ENCODE measurements at regions not wholly inside any gene's neighbourhood (a gene's known extent, or its start where the extent isn't known, plus 50 kb on each side); places are given as distances from the start of the nearest gene placed in this dataset.

- no peak overlapping the region for H3K4me3 Mint-ChIP-seq (ENCODE audit: unreplicated experiment)
- no peak for TF ChIP-seq CTCF (IDR thresholded peaks at IDR 0.05)
- no peak overlapping the region for H3K27ac Mint-ChIP-seq (ENCODE audit: unreplicated experiment)
- H3K27me3 Mint-ChIP-seq (ENCODE audit: low read depth) = no peaks in the 10 kb centered on the region
- H3K4me1 Mint-ChIP-seq (ENCODE audit: low read depth) = peaks cover 33% of the 10 kb centered on the region
- H3K9me3 Mint-ChIP-seq (ENCODE audit: low read depth) = no peaks in the 10 kb centered on the region
- H3K36me3 Mint-ChIP-seq (ENCODE audit: low read depth) = no peaks in the 10 kb centered on the region
- DNase-seq (ENCODE audit: low spot score) = no peak
Observed at GRCh38 chr5:168005936-168006335, 285.5 kb upstream of the WWC1 start.

DNA sequence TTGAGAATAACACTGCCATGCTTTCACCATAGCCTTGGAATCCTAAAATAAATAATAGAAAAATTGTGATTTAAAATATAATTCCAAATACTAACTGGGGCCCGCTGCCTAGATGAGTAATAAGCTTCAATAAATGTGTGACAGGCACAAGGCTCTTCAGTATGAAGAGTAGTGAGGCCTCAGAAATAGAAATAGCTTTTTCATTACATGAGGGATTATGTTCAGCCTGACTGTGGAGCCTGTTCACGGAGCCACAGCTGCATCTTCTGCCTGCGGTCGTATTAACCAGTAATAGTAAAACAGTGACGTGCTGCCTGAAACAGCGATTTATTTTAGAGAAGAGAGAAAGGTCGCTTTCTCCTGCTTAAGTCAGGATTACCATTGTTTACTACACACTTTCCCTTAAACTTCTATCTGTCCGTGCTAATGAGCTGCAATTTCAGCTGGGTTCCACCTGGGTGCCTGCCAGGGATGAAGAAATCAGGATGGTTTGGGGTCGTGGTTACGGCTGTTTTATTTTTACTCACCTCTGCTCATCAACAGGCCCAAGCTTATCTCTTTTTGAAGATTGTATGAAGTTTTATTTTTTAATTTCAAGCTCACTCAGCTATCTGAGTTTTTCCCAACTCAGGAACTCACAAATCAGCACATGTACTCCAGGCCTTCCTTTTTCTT, 284.9 kb upstream of the WWC1 start:
- Mint-ChIP-seq H3K9me3 (ENCODE audit: low read depth) (no peaks in the 10 kb centered on the region), H3K36me3 (ENCODE audit: low read depth) (no peaks in the 10 kb centered on the region), H3K27ac (ENCODE audit: unreplicated experiment) (peak overlapping the region; percentile 18), H3K4me1 (ENCODE audit: low read depth) (peaks cover 29% of the 10 kb centered on the region), H3K27me3 (ENCODE audit: low read depth) (no peaks in the 10 kb centered on the region), H3K4me3 (ENCODE audit: unreplicated experiment) (no peak overlapping the region)
- TF ChIP-seq CTCF (IDR thresholded peaks at IDR 0.05) = no peak
- DNase-seq (ENCODE audit: low spot score) = no peak

DNA sequence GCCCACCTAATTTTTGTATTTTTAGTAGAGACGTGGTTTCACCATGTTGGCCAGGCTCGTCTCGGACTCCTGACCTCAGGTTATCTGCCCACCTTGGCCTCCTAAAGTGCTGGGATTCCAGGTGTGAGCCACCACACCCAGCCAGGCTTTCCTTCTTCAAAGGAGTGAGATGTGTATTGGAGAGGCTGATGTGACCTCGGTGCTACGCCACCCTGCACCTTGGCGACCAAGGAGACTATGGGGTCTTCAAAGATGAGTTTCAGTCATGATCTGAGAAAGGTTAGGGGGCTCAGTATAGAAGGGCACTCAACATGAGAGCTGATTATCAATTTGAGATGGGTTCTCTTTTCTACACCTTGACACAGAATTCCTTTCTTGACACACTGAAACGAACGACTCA, 284.2 kb upstream of the WWC1 start:
- Mint-ChIP-seq H3K9me3 (ENCODE audit: low read depth) (no peaks in the 10 kb centered on the region), H3K27ac (ENCODE audit: unreplicated experiment) (no peak overlapping the region), H3K4me1 (ENCODE audit: low read depth) (peaks cover 26% of the 10 kb centered on the region), H3K4me3 (ENCODE audit: unreplicated experiment) (no peak overlapping the region), H3K36me3 (ENCODE audit: low read depth) (no peaks in the 10 kb centered on the region), H3K27me3 (ENCODE audit: low read depth) (no peaks in the 10 kb centered on the region)
- no peak for DNase-seq (ENCODE audit: low spot score)
- TF ChIP-seq CTCF (IDR thresholded peaks at IDR 0.05) = no peak

- Mint-ChIP-seq H3K27me3 (ENCODE audit: low read depth) (no peaks in the 10 kb centered on the region), H3K36me3 (ENCODE audit: low read depth) (no peaks in the 10 kb centered on the region), H3K27ac (ENCODE audit: unreplicated experiment) (no peak overlapping the region), H3K4me1 (ENCODE audit: low read depth) (peaks cover 24% of the 10 kb centered on the region), H3K9me3 (ENCODE audit: low read depth) (no peaks in the 10 kb centered on the region), H3K4me3 (ENCODE audit: unreplicated experiment) (no peak overlapping the region)
- no peak for TF ChIP-seq CTCF (IDR thresholded peaks at IDR 0.05)
- no peak for DNase-seq (ENCODE audit: low spot score)
Observed at GRCh38 chr5:168008555-168008954, 282.9 kb upstream of the WWC1 start.

DNA sequence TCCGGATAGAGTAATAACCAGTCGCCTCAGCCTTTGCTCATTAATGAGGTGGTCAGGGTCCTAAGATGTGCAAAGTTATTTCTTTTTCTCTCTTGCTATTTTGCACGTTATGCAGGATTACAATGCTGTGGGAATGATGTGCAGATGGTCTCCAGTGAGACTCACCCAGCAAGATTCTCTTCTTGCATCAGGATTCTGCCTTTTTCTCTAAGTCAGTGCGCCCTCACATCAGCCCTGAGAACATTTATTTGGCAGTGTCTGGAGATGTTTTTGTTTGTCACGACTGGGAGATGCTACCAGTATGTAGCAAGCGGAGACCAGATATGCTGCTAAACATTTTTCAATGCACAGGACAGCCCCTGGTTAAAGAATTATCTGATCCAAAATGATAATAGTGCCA, 280.3 kb upstream of the WWC1 start:
- Mint-ChIP-seq H3K9me3 (ENCODE audit: low read depth) (no peaks in the 10 kb centered on the region), H3K27me3 (ENCODE audit: low read depth) (no peaks in the 10 kb centered on the region), H3K4me3 (ENCODE audit: unreplicated experiment) (no peak overlapping the region), H3K4me1 (ENCODE audit: low read depth) (peaks cover 20% of the 10 kb centered on the region), H3K36me3 (ENCODE audit: low read depth) (no peaks in the 10 kb centered on the region), H3K27ac (ENCODE audit: unreplicated experiment) (no peak overlapping the region)
- no peak for DNase-seq (ENCODE audit: low spot score)
- TF ChIP-seq CTCF (IDR thresholded peaks at IDR 0.05) = no peak
